ENCODE measurements at regions not wholly inside any gene's neighbourhood (a gene's known extent, or its start where the extent isn't known, plus 50 kb on each side); places are given as distances from the start of the nearest gene placed in this dataset.

- no peak for TF ChIP-seq CTCF (IDR thresholded peaks at IDR 0.05)
- no peak for TF ChIP-seq POLR2A (IDR thresholded peaks at IDR 0.05; ENCODE audit: low read depth)
- no peak for TF ChIP-seq EP300 (IDR thresholded peaks at IDR 0.05)
- TF ChIP-seq POLR2AphosphoS5 (IDR thresholded peaks at IDR 0.05) = no peak
Measured at GRCh38 chr11:129733981-129734380, 81.7 kb upstream of the TMEM45B start.

Data from esophagus muscularis mucosa (tissue), 4 donors.